Nephron (organoid): ENCODE measurements at regions not wholly inside any gene's neighbourhood (a gene's known extent, or its start where the extent isn't known, plus 50 kb on each side); places are given as distances from the start of the nearest gene placed in this dataset.
"Not testable (repeated sequence)": the region's sequence is repeated elsewhere in the genome, so short reads cannot be mapped to it uniquely, and the experiment has no call there.

Source experiments
- H3K27ac Mint-ChIP-seq, 3 experiments: 2 replicates each; pipeline ENCODE4 v1.8.0; 2020; ENCODE audit warnings: mixed read lengths in 3 of 3, mild to moderate bottlenecking in 2 of 3, moderate library complexity in 1 of 3
- H3K27me3 Mint-ChIP-seq: 2 replicates; pipeline ENCODE4 v1.8.0; 2021; ENCODE audit warnings: low read depth, mild to moderate bottlenecking, moderate library complexity, mixed read lengths
- H3K36me3 Mint-ChIP-seq: 2 replicates; pipeline ENCODE4 v1.8.0; 2020; ENCODE audit warnings: low read depth, mixed read lengths
- H3K4me1 Mint-ChIP-seq: 2 replicates; pipeline ENCODE4 v1.8.0; 2020; ENCODE audit warnings: mixed read lengths
- H3K4me3 Mint-ChIP-seq, 3 experiments: 2 replicates each; pipeline ENCODE4 v1.8.0; 2020; ENCODE audit warnings: mild to moderate bottlenecking in 3 of 3, mixed read lengths in 3 of 3, moderate library complexity in 2 of 3
- H3K9me3 Mint-ChIP-seq: 2 replicates; pipeline ENCODE4 v1.8.0; 2020; ENCODE audit warnings: mixed read lengths
- TF ChIP-seq, protein P1 (sequence below), 3 experiments: fragments of 200-600 bp; sonication (generic); IDR thresholded peaks; one replicate each; pipeline ENCODE4 v1.5.0; 2021; ENCODE audit warnings: antibody characterized with exemption in 3 of 3; ENCODE audit not compliant: unreplicated experiment in 3 of 3

DNA sequence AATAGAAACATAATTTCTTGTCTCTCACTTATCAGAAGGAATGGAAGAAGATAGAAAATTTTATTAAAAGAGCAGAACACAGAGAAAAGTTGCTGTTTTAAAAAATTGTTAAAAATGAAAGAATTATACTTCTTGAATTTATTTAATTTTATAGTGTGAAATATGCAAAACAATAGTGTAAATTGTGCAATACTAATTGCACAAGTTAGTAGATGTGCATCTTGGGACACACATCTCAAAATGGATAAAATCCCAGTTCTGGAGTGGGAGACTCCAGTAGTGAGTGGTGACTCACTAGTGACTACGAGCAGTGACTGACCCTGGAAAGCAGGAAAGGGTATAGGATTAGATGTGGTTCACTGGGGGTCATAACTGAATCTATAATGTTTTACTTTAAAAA, 223.2 kb downstream of the MSX2 start:
- Mint-ChIP-seq H3K4me1 (no peaks in the 10 kb centered on the region), H3K27ac (no peak overlapping the region), H3K36me3 (no peaks in the 10 kb centered on the region), H3K9me3 (no peaks in the 10 kb centered on the region), H3K4me3 (no peak overlapping the region), H3K27me3 (peaks cover 48% of the 10 kb centered on the region)
- TF ChIP-seq, protein P1, sequence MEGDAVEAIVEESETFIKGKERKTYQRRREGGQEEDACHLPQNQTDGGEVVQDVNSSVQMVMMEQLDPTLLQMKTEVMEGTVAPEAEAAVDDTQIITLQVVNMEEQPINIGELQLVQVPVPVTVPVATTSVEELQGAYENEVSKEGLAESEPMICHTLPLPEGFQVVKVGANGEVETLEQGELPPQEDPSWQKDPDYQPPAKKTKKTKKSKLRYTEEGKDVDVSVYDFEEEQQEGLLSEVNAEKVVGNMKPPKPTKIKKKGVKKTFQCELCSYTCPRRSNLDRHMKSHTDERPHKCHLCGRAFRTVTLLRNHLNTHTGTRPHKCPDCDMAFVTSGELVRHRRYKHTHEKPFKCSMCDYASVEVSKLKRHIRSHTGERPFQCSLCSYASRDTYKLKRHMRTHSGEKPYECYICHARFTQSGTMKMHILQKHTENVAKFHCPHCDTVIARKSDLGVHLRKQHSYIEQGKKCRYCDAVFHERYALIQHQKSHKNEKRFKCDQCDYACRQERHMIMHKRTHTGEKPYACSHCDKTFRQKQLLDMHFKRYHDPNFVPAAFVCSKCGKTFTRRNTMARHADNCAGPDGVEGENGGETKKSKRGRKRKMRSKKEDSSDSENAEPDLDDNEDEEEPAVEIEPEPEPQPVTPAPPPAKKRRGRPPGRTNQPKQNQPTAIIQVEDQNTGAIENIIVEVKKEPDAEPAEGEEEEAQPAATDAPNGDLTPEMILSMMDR (IDR thresholded peaks at IDR 0.05; ENCODE audit: unreplicated experiment in 3 of 3) = no peak

DNA sequence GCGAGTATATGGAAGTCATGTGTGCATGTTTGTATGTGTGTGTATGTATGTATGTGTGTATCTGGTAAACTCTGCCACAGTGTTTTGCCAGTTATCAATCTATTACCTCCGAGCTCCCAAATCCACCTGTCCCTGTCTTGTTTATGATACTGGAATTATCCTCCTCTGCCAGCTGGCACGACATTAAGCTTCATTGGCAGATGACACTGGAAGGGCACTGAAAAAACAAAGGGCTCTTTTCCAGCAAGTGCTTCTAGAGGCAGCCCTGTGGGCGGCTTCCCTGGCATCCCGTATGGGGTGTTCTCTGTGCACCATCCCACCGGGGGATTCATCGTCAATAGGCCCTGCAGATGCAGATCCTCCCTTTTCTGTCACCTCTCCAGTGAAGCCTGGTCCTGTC, 221.5 kb downstream of the MSX2 start:
- no peak overlapping the region for H3K27ac Mint-ChIP-seq
- H3K4me3 Mint-ChIP-seq = no peak overlapping the region
- no peaks in the 10 kb centered on the region for H3K4me1 Mint-ChIP-seq
- H3K27me3 Mint-ChIP-seq = peaks cover 34% of the 10 kb centered on the region
- TF ChIP-seq, protein P1 (IDR thresholded peaks at IDR 0.05; ENCODE audit: unreplicated experiment in 3 of 3) = no peak
- no peaks in the 10 kb centered on the region for H3K36me3 Mint-ChIP-seq
- no peaks in the 10 kb centered on the region for H3K9me3 Mint-ChIP-seq

DNA sequence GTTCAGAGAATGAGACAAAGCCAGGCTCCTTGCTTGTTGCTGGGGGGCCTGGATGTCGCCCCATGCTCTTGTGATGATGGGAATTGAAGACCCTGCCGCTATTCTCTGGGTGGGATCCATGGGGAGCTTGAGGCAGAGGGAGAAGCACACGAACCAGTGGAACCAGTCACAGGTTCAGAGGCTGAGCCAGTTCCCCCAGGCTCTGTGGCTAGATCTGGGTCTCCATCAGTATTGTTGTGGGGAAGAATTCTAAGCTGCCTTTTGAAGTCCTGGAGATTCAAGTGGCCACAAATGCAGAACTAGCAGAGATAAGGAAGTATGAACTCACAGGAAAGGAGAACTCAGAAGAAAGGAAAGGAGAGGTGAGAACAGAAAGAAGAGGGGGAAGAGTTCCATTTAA, 219.4 kb downstream of the MSX2 start:
- Mint-ChIP-seq H3K36me3 (no peaks in the 10 kb centered on the region), H3K4me3 (no peak overlapping the region), H3K4me1 (no peaks in the 10 kb centered on the region), H3K27me3 (peaks cover 33% of the 10 kb centered on the region), H3K27ac (no peak overlapping the region), H3K9me3 (no peaks in the 10 kb centered on the region)
- TF ChIP-seq, protein P1 (IDR thresholded peaks at IDR 0.05; ENCODE audit: unreplicated experiment in 3 of 3) = no peak

DNA sequence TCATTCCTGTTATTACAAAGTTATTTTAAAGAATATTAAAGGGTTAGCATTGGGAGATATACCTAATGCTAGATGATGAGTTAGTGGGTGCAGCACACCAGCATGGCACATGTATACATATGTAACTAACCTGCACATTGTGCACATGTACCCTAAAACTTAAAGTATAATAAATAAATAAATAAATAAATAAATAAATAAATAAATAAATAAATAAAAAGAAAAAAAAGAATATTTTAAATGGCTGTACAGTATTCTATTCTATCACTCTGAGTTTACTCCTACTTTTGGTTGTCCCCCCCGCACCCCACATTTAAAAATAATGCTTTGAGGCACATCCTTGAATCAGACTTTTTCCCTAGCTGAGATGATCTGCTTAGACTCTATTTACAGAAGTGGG, 218.6 kb downstream of the MSX2 start:
- not testable (repeated sequence) for H3K4me1 Mint-ChIP-seq

DNA sequence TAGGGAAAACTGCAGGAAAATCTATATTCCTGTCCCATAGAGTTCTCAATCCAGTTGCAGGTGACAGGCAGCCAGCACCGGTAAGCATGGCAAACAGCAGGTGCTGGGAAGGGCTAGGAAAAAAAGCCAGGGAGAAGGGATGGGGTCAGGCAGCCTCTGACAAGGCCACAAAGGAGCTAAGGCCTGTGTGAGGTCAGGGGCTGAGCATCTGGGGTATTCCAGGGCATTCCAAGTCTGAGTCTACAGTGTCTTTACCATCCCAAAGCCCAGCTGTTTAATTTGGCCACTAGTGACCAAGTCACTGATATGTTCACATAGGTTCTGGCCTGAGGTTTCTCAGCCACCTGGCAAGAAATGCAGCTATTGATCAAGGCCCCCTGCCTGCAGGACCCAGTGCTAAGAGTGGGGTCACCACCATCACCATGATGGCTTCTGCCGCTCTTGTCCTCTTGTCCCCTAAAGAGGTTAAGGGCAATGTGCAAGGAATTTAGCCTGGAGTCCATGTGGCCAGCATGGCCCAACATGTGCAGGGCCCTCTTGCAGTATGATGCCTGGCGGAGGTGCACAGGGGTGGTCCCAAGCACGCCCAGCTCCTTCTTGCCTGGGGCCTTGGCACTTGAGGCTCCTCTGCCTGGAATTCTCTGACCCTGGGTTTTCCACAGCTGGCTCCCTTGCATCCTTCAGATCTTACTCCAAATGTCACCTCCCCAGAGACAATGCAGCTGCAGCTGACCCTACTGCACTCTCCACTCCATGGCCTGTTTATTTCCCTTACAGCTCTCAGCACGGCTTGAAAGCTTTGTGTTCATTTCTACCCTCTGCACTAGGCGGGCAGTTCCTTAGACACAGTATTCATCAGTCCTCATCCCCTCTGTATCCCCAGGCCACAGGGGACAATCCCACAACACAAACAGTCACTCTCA, 213.1 kb downstream of the MSX2 start:
- no peaks in the 10 kb centered on the region for H3K4me1 Mint-ChIP-seq
- peaks cover 2% of the 10 kb centered on the region for H3K9me3 Mint-ChIP-seq
- peaks cover 24% of the 10 kb centered on the region for H3K27me3 Mint-ChIP-seq

More for the DNA sequence above, 218.6 kb downstream of the MSX2 start:
- H3K4me3 Mint-ChIP-seq, H3K27ac Mint-ChIP-seq, H3K36me3 Mint-ChIP-seq, H3K9me3 Mint-ChIP-seq: not testable (repeated sequence)
- H3K27me3 Mint-ChIP-seq = peaks cover 28% of the 10 kb centered on the region

DNA sequence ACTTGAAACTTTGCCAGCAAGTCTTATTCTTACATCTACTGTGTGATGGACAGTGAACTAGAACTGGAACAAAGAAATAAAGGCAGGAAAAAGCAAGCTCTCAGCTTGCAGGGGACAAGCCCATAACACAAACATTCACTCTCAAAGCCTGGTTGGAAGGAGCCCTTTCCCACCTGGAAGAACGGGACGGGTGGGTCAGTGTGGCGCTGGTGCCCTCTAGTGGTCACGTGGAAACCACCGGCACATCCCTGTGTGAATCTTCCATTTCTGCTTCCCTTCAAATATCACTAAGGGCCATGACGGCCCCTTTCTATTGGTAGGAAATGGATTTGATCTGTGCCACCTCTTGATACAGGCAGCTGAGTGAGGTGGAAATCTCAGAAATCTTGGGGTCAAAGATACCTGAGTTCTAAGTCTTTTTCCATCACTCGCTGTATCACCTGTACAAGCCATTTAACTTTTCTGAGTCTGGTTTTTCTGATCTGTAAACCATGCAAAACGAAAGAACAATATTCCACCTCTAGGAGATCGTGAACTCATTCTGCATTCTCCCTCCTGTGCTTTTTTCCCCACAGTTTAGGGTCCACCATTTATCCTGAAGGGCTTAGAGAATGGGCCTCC, 211.6 kb downstream of the MSX2 start:
- H3K36me3 Mint-ChIP-seq = no peaks in the 10 kb centered on the region

More for the DNA sequence above, 213.1 kb downstream of the MSX2 start:
- Mint-ChIP-seq H3K4me3 (no peak overlapping the region), H3K27ac (no peak overlapping the region), H3K36me3 (no peaks in the 10 kb centered on the region)
- TF ChIP-seq, protein P1 (IDR thresholded peaks at IDR 0.05; ENCODE audit: unreplicated experiment in 3 of 3) = no peak

DNA sequence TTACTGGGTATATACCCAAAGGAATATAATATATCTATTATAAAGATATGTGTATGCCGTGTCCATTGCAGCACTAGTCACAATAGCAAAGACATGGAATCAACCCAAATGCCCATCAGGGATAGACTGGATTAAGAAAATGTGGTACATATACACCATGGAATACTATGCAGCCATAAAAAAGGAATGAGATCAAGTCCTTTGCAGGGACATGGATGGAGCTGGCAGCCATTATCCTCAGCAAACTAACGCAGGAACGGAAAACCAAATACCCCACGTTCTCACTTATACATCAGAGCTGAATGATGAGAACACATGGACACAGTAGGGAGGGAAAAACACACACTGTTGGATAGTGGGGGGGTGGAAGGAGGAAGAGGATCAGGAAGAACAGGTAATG, 206.7 kb downstream of the MSX2 start:
- not testable (repeated sequence) for H3K4me1 Mint-ChIP-seq, H3K27ac Mint-ChIP-seq, H3K4me3 Mint-ChIP-seq, H3K36me3 Mint-ChIP-seq, H3K9me3 Mint-ChIP-seq, H3K27me3 Mint-ChIP-seq

More for the DNA sequence above, 211.6 kb downstream of the MSX2 start:
- Mint-ChIP-seq H3K4me1 (no peaks in the 10 kb centered on the region), H3K4me3 (no peak overlapping the region), H3K27me3 (peaks cover 23% of the 10 kb centered on the region), H3K27ac (no peak overlapping the region), H3K9me3 (peaks cover 2% of the 10 kb centered on the region)
- TF ChIP-seq, protein P1 (IDR thresholded peaks at IDR 0.05; ENCODE audit: unreplicated experiment in 3 of 3) = peak; percentile 92 to 95 (median 93)
